GM13976 (cell line): ENCODE measurements at regions not wholly inside any gene's neighbourhood (a gene's known extent, or its start where the extent isn't known, plus 50 kb on each side); places are given as distances from the start of the nearest gene placed in this dataset.

Experiments used
- DNase-seq: peaks from one replicate; pipeline ENCODE4 v3.0.0; 2012; ENCODE audit warnings: low spot score
- in situ Hi-C: fragments of 300-500 bp; cut with MboI; formaldehyde crosslinking; loops from one replicate; pipeline ENCODE4 v1.12.0; 2022; ENCODE audit warnings: low sequenced_read_pairs, mixed read lengths, inconsistent platforms; ENCODE audit not compliant: unreplicated experiment
- TF ChIP-seq, protein P1 (sequence below): IDR thresholded peaks from 2 replicates; pipeline ENCODE4 v1.5.1; 2012; ENCODE audit warnings: borderline replicate concordance, mild to moderate bottlenecking; ENCODE audit not compliant: insufficient read depth; ENCODE audit errors: extremely low read depth, missing control alignments, control extremely low read depth

DNA sequence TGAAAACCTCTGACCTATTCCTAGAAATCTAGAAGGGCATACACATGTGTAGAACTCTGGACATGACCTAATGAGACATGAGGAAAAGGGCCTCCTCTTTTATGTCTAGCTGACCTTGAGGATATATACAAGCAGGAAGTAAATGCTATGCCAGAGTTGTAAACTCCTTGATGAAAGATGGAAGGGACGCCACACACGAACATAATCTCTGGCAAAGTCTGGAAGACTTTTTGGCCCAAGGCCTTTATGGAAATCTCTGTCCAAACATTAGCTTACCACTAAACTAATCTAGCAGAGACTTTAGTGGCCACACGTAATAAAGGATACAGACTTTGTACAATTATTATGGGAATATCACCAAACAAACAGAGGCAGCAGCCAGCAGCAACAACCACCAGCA is 138.1 kb upstream of the THSD7A start:
- no peak for DNase-seq
- in situ Hi-C loops, result no loop called here
- TF ChIP-seq, protein P1, sequence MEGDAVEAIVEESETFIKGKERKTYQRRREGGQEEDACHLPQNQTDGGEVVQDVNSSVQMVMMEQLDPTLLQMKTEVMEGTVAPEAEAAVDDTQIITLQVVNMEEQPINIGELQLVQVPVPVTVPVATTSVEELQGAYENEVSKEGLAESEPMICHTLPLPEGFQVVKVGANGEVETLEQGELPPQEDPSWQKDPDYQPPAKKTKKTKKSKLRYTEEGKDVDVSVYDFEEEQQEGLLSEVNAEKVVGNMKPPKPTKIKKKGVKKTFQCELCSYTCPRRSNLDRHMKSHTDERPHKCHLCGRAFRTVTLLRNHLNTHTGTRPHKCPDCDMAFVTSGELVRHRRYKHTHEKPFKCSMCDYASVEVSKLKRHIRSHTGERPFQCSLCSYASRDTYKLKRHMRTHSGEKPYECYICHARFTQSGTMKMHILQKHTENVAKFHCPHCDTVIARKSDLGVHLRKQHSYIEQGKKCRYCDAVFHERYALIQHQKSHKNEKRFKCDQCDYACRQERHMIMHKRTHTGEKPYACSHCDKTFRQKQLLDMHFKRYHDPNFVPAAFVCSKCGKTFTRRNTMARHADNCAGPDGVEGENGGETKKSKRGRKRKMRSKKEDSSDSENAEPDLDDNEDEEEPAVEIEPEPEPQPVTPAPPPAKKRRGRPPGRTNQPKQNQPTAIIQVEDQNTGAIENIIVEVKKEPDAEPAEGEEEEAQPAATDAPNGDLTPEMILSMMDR, result no peak

GRCh38 chr7:11985376-11985775 is 153.4 kb upstream of the THSD7A start:
- TF ChIP-seq, protein P1, result no peak
- no peak for DNase-seq
- in situ Hi-C loops, result no loop called here

DNA sequence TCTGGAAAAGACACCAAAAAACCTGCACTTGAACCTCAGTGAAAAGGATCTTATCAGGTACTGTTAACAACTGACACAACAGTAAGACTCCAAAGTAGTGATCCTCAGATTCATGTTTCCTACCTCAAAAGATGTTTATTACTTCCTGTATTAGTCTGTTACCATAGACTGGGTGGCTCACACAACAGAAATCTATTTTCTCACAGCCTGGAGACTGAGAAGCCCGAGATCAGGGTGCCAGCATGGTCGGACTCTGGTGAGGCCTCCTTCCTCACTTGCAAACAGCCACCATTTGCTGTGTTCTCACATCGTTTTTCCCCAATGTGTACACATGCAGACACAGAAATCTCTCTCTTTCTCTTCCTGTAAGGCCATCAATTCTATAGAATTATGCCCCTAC is 154.0 kb upstream of the THSD7A start:
- in situ Hi-C loops, result no loop called here
- TF ChIP-seq, protein P1, result no peak
- no peak for DNase-seq

GRCh38 chr7:11988186-11988585 is 156.2 kb upstream of the THSD7A start:
- in situ Hi-C loops, result no loop called here
- DNase-seq, result no peak
- TF ChIP-seq, protein P1, result no peak

- DNase-seq, result no peak
- TF ChIP-seq, protein P1, result no peak
- in situ Hi-C loops, result no loop called here
These were observed 170.4 kb upstream of the THSD7A start for GRCh38 chr7:12002428-12002827.

DNA sequence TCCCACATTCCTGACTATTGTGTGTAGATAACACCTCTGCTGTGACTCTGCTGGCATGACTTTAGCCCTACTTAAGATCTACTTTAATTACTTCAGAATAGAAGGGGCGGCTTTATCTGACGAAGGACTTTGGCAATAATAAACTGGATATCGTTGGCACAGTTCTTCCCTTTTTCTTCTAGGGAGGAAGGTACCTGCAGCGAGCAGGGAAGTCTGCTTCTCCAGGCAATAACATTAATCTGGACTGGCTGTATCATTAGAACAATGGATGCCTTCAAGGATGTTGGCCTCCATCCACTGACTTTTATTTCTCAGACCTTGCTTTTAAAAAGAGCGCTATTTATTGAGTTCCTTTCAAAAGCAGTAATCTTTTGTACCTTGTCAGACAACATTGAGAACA is 172.6 kb upstream of the THSD7A start:
- no peak for DNase-seq
- TF ChIP-seq, protein P1, result no peak
- in situ Hi-C loops, result no loop called here

- TF ChIP-seq, protein P1, result no peak
- DNase-seq, result no peak
- in situ Hi-C loops, result no loop called here
These were observed 175.6 kb upstream of the THSD7A start for GRCh38 chr7:12007576-12007975.
